ENCODE measurements at regions not wholly inside any gene's neighbourhood (a gene's known extent, or its start where the extent isn't known, plus 50 kb on each side); places are given as distances from the start of the nearest gene placed in this dataset.

DNA sequence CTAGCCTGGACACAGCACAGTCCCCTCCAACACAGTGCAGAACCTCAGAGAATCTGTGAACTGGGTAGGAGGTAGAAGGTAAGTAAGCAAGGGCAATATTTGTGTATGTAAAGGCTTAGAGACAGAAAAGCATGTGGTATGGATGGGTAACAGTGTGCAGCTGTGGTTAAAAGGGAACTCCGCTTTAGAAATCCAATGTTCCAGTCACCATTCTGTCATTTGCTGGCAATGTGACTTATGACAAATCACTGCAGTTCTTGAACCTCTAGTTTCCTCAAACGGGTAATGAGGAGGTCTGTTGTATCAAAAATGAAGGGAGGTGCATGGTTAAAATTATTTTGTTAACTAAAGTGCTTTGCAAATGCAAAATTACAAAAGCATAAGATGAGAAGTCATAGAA, 125.5 kb upstream of the IFNE start:
- 58 to 77% (median 63%) methylated on average over 2 of the region's 2 CpGs for WGBS, 5 donors
- no peak for DNase-seq
- Histone ChIP-seq H3K4me1 (no peaks in the 10 kb centered on the region), H3K27ac (no peak overlapping the region), H3K4me3 (no peak overlapping the region), H3K36me3 (no peaks in the 10 kb centered on the region), H3K9me3 (no peaks in the 10 kb centered on the region), H3K27me3 (replicated peaks in 1 of 7) (peaks cover 0 to 18% (median 0%) of the 10 kb centered on the region in 7 donors)
- intact Hi-C loops (cut with DNase I; ENCODE audit: low total_unique reads), result no loop called here
- TF ChIP-seq, protein P1, sequence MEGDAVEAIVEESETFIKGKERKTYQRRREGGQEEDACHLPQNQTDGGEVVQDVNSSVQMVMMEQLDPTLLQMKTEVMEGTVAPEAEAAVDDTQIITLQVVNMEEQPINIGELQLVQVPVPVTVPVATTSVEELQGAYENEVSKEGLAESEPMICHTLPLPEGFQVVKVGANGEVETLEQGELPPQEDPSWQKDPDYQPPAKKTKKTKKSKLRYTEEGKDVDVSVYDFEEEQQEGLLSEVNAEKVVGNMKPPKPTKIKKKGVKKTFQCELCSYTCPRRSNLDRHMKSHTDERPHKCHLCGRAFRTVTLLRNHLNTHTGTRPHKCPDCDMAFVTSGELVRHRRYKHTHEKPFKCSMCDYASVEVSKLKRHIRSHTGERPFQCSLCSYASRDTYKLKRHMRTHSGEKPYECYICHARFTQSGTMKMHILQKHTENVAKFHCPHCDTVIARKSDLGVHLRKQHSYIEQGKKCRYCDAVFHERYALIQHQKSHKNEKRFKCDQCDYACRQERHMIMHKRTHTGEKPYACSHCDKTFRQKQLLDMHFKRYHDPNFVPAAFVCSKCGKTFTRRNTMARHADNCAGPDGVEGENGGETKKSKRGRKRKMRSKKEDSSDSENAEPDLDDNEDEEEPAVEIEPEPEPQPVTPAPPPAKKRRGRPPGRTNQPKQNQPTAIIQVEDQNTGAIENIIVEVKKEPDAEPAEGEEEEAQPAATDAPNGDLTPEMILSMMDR (IDR thresholded peaks at IDR 0.05 in 8 of 11, conservative IDR thresholded peaks at IDR 0.05 in 3 of 11), result no peak
- TF ChIP-seq POLR2A (IDR thresholded peaks at IDR 0.05), result no peak
- TF ChIP-seq POLR2AphosphoS5 (IDR thresholded peaks at IDR 0.05), result no peak

DNA sequence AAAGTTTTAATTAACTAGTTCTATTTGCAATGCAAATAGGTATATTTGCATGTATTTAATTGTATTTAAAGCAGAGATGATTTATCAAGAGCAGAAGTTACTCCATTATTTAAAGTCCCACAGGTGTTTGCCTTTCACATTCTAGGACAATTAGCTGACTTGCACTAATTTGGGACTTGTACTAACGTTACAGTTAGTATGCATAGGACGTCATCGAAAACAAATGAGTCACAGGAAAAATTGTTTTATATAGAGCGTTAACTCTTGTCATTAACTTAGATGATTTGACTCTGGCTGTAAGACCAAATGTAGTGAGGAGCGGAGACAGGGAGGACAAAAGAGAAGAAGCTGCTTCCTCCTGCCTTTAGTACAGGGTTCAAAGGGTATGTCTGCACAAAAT, 126.1 kb upstream of the IFNE start:
- intact Hi-C loops (cut with DNase I; ENCODE audit: low total_unique reads), result no loop called here

GRCh38 chr9:21609506-21609905, 127.4 kb upstream of the IFNE start:
- no peak overlapping the region for H3K27ac ChIP-seq
- intact Hi-C loops (cut with DNase I; ENCODE audit: low total_unique reads), result no loop called here
- DNase-seq, result no peak
- TF ChIP-seq, protein P1 (IDR thresholded peaks at IDR 0.05 in 8 of 11, conservative IDR thresholded peaks at IDR 0.05 in 3 of 11), result no peak
- TF ChIP-seq POLR2AphosphoS5 (IDR thresholded peaks at IDR 0.05) (no peak), POLR2A (IDR thresholded peaks at IDR 0.05) (no peak)
- H3K4me3 ChIP-seq, result no peak overlapping the region
- peaks cover 0 to 24% (median 0%) of the 10 kb centered on the region in 7 donors for H3K27me3 ChIP-seq (replicated peaks in 1 of 7)
- no peaks in the 10 kb centered on the region for H3K4me1 ChIP-seq
- whole genome bisulfite sequencing, 5 donors, result 81 to 92% (median 90%) methylated on average over 1 of the region's 1 CpG
- H3K36me3 ChIP-seq, result no peaks in the 10 kb centered on the region
- H3K9me3 ChIP-seq, result no peaks in the 10 kb centered on the region

More for the DNA sequence above, 126.1 kb upstream of the IFNE start:
- Histone ChIP-seq H3K9me3 (no peaks in the 10 kb centered on the region), H3K27ac (no peak overlapping the region), H3K4me1 (no peaks in the 10 kb centered on the region), H3K27me3 (replicated peaks in 1 of 7) (peaks cover 0 to 21% (median 0%) of the 10 kb centered on the region in 7 donors), H3K36me3 (no peaks in the 10 kb centered on the region), H3K4me3 (no peak overlapping the region)
- no peak for DNase-seq
- WGBS, 5 donors, result 79 to 91% (median 83%) methylated on average over 5 of the region's 5 CpGs
- TF ChIP-seq POLR2A (IDR thresholded peaks at IDR 0.05) (no peak), POLR2AphosphoS5 (IDR thresholded peaks at IDR 0.05) (no peak)
- TF ChIP-seq, protein P1 (IDR thresholded peaks at IDR 0.05 in 8 of 11, conservative IDR thresholded peaks at IDR 0.05 in 3 of 11), result no peak

DNA sequence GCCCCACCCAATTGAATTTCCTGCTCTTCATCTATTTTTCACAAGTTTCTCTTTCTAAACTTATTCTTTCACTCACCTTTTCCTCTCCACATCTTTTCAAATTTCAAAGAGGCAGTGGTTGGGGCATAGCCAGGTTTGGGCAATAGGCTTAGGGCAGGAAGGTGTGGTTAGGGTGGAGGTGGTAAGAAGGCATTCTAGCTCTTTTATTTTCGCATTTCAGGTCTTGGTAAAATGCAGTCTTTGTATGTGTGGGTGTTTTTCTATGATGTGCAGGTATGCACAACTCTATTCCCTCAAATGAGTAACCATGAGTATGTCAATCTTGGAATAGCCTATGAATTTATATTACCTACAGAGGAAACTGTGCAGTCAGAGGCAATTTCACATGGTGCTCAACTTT, 129.8 kb upstream of the IFNE start:
- H3K27ac ChIP-seq, result no peak overlapping the region
- DNase-seq, result no peak
- no peaks in the 10 kb centered on the region for H3K36me3 ChIP-seq
- no peaks in the 10 kb centered on the region for H3K9me3 ChIP-seq
- 43 to 63% (median 62%) methylated on average over 1 of the region's 1 CpG for WGBS, 5 donors
- intact Hi-C loops (cut with DNase I; ENCODE audit: low total_unique reads), result no loop called here
- H3K4me1 ChIP-seq, result no peaks in the 10 kb centered on the region
- no peak overlapping the region for H3K4me3 ChIP-seq
- H3K27me3 ChIP-seq (replicated peaks in 1 of 7), result peaks cover 0 to 18% (median 0%) of the 10 kb centered on the region in 7 donors
- TF ChIP-seq POLR2AphosphoS5 (IDR thresholded peaks at IDR 0.05) (no peak), POLR2A (IDR thresholded peaks at IDR 0.05) (no peak)
- TF ChIP-seq, protein P1 (IDR thresholded peaks at IDR 0.05 in 8 of 11, conservative IDR thresholded peaks at IDR 0.05 in 3 of 11), result no peak
